IMR-90 (cell line): ENCODE measurements at regions not wholly inside any gene's neighbourhood (a gene's known extent, or its start where the extent isn't known, plus 50 kb on each side); places are given as distances from the start of the nearest gene placed in this dataset.

Source experiments
- ATAC-seq: fragments of 200-7000 bp; cut with Tn5 transposase; 2 replicates; pipeline ENCODE4 v1.9.1; 2020; ENCODE audit warnings: low read depth, mild to moderate bottlenecking, moderate library complexity
- BruUV-seq: library from RNA; stranded (reverse); fragments of 400-500 nt; replicated peaks from 2 replicates; lab custom pipeline; 2021; lab: Mats Ljungman, UMichigan
- CTCF ChIA-PET: fragments of 300-600 bp; formaldehyde crosslinking; extraction: SDS; loops from one replicate; lab custom pipeline; 2021; ENCODE audit warnings: antibody characterized with exemption; lab: Yijun Ruan, JAX
- POLR2A ChIA-PET: fragments of 300-600 bp; sonication (Branson Sonifier 250); formaldehyde crosslinking; loops from one replicate; lab custom pipeline; 2022; ENCODE audit warnings: antibody characterized with exemption; ENCODE audit not compliant: unreplicated experiment; lab: Charles Lee
- DNase-seq: peaks from one replicate; pipeline ENCODE4 v3.0.0; 2013
- H2AFZ ChIP-seq: replicated peaks from 2 replicates; pipeline ENCODE3; 2013; ENCODE audit warnings: low read length, mild to moderate bottlenecking; ENCODE audit not compliant: poor library complexity
- H2AK5ac ChIP-seq: 2 replicates; pipeline ENCODE4 v1.6.1; 2013; ENCODE audit warnings: low read depth, low read length, inconsistent platforms
- H2AK9ac ChIP-seq: replicated peaks from 2 replicates; pipeline ENCODE3; 2013; ENCODE audit warnings: mild to moderate bottlenecking, low read depth, low read length, moderate library complexity; ENCODE audit not compliant: poor library complexity
- H2BK120ac ChIP-seq: 2 replicates; pipeline ENCODE4 v1.6.1; 2013; ENCODE audit warnings: low read depth, low read length, inconsistent platforms
- H2BK15ac ChIP-seq: 3 replicates; pipeline ENCODE4 v1.6.1; 2013; ENCODE audit warnings: low read depth, low read length, inconsistent platforms
- H2BK20ac ChIP-seq: 2 replicates; pipeline ENCODE4 v1.6.1; 2013; ENCODE audit warnings: low read depth, mild to moderate bottlenecking, inconsistent platforms, low read length, moderate library complexity
- H2BK5ac ChIP-seq: 2 replicates; pipeline ENCODE4 v1.6.1; 2013; ENCODE audit warnings: mild to moderate bottlenecking, low read depth, low read length, inconsistent platforms; ENCODE audit not compliant: poor library complexity, severe bottlenecking
- H3K14ac ChIP-seq: replicated peaks from 2 replicates; pipeline ENCODE4 v1.6.1; 2013; ENCODE audit warnings: low read depth, low read length, inconsistent platforms
- H3K18ac ChIP-seq: 2 replicates; pipeline ENCODE4 v1.6.1; 2013; ENCODE audit warnings: low read depth, low read length, control low read depth
- H3K23ac ChIP-seq: 2 replicates; pipeline ENCODE4 v1.6.1; 2013; ENCODE audit warnings: low read depth, low read length, inconsistent platforms
- H3K27ac ChIP-seq: 2 replicates; pipeline ENCODE4 v1.5.1; 2013; ENCODE audit warnings: mild to moderate bottlenecking, control low read depth, low read length; ENCODE audit not compliant: insufficient read depth
- H3K27me3 ChIP-seq: 2 replicates; pipeline ENCODE4 v1.6.1; 2013; ENCODE audit warnings: low read length; ENCODE audit not compliant: control insufficient read depth, insufficient read depth
- H3K36me3 ChIP-seq: 2 replicates; pipeline ENCODE4 v1.6.1; 2013; ENCODE audit warnings: low read length, mixed read lengths; ENCODE audit not compliant: control insufficient read depth, insufficient read depth
- H3K4ac ChIP-seq: 2 replicates; pipeline ENCODE4 v1.6.1; 2013; ENCODE audit warnings: low read depth, low read length, inconsistent platforms
- H3K4me1 ChIP-seq: 2 replicates; pipeline ENCODE4 v1.6.1; 2013; ENCODE audit warnings: low read length, mixed read lengths; ENCODE audit not compliant: control insufficient read depth, insufficient read depth
- H3K4me2 ChIP-seq: 2 replicates; pipeline ENCODE4 v1.6.1; 2013; ENCODE audit warnings: low read depth, mild to moderate bottlenecking, control low read depth, low read length, moderate library complexity
- H3K4me3 ChIP-seq: 2 replicates; pipeline ENCODE4 v1.5.1; 2013; ENCODE audit warnings: low read depth, mild to moderate bottlenecking, control low read depth, low read length, moderate library complexity; ENCODE audit not compliant: insufficient read depth
- H3K56ac ChIP-seq: 2 replicates; pipeline ENCODE4 v1.6.1; 2013; ENCODE audit warnings: low read length, inconsistent platforms; ENCODE audit not compliant: insufficient read depth; ENCODE audit errors: extremely low read depth
- H3K79me1 ChIP-seq, 2 experiments: 2 replicates each; pipeline ENCODE4 v1.6.1; 2013; ENCODE audit warnings: low read length in 2 of 2, inconsistent platforms in 1 of 2, low read depth in 1 of 2
- H3K9ac ChIP-seq: 2 replicates; pipeline ENCODE4 v1.6.1; 2013; ENCODE audit warnings: low read depth, low read length, control low read depth
- H3K9me1 ChIP-seq: 2 replicates; pipeline ENCODE4 v1.6.1; 2013; ENCODE audit warnings: low read length, inconsistent platforms; ENCODE audit not compliant: insufficient read depth
- H3K9me3 ChIP-seq: 2 replicates; pipeline ENCODE4 v1.6.1; 2013; ENCODE audit warnings: low read length; ENCODE audit not compliant: control insufficient read depth, insufficient read depth
- H4K20me1 ChIP-seq: 2 replicates; pipeline ENCODE4 v1.6.1; 2013; ENCODE audit warnings: low read length, inconsistent platforms; ENCODE audit not compliant: insufficient read depth
- H4K5ac ChIP-seq: 2 replicates; pipeline ENCODE4 v1.6.1; 2013; ENCODE audit warnings: mild to moderate bottlenecking, low read depth, low read length, control low read depth
- H4K8ac ChIP-seq, 2 experiments: 2 replicates each; pipeline ENCODE4 v1.6.1; 2013; ENCODE audit warnings: low read depth in 2 of 2, low read length in 2 of 2, control low read depth in 1 of 2, inconsistent platforms in 1 of 2
- H4K91ac ChIP-seq: 2 replicates; pipeline ENCODE4 v1.6.1; 2013; ENCODE audit warnings: low read depth, low read length, inconsistent platforms; ENCODE audit not compliant: insufficient read depth
- BHLHE40 ChIP-seq: fragments of 150-350 bp; IDR thresholded peaks from 2 replicates; pipeline ENCODE4 v1.6.1; 2016; ENCODE audit warnings: mild to moderate bottlenecking, low read depth, low read length
- CEBPB ChIP-seq: IDR thresholded peaks from 2 replicates; pipeline ENCODE4 v1.6.1; 2012; ENCODE audit warnings: low read depth, low read length, improper control_type of control experiment
- MAFK ChIP-seq: IDR thresholded peaks from 2 replicates; pipeline ENCODE4 v1.6.1; 2012; ENCODE audit warnings: low read depth, low read length, improper control_type of control experiment
- MAZ ChIP-seq: IDR thresholded peaks from 2 replicates; pipeline ENCODE4 v1.6.1; 2012; ENCODE audit warnings: low read depth, mild to moderate bottlenecking, low read length, improper control_type of control experiment, moderate library complexity, borderline replicate concordance
- NFE2L2 ChIP-seq: fragments of 150-350 bp; IDR thresholded peaks from 2 replicates; pipeline ENCODE4 v1.6.1; 2016; ENCODE audit warnings: low read depth, mild to moderate bottlenecking, low read length
- POLR2A ChIP-seq: IDR thresholded peaks from 2 replicates; pipeline ENCODE4 v1.6.1; 2012; ENCODE audit warnings: mild to moderate bottlenecking, low read depth, low read length
- RAD21 ChIP-seq: IDR thresholded peaks from 2 replicates; pipeline ENCODE4 v1.6.1; 2012; ENCODE audit warnings: low read length, improper control_type of control experiment
- RCOR1 ChIP-seq: IDR thresholded peaks from 2 replicates; pipeline ENCODE4 v1.6.1; 2012; ENCODE audit warnings: mild to moderate bottlenecking, low read length, improper control_type of control experiment; ENCODE audit not compliant: insufficient replicate concordance
- WGBS, 2 experiments: methylation state at CpG; one replicate each; pipeline versions ENCODE4 v1.1.5 to v1.1.7; 2013; ENCODE audit warnings: missing lambda C conversion rate in 2 of 2; ENCODE audit not compliant: insufficient read length in 1 of 2; ENCODE audit errors: extremely low coverage in 2 of 2; 5-methylcytosine and 5-hydroxymethylcytosine counted together
- dilution Hi-C: fragments of 300-500 bp; cut with HindIII; formaldehyde crosslinking; loops from one replicate; pipeline ENCODE4 v1.14.3; 2018; ENCODE audit warnings: low sequenced_read_pairs; ENCODE audit not compliant: unreplicated experiment
- in situ Hi-C: fragments of 300-500 bp; cut with MboI; formaldehyde crosslinking; loops from 3 replicates; pipeline ENCODE4 v1.14.3; 2019; ENCODE audit warnings: low sequenced_read_pairs, inconsistent platforms, mixed read lengths
- intact Hi-C: fragments of 100-400 bp; cut with micrococcal nuclease; formaldehyde crosslinking; loops from 2 replicates; pipeline ENCODE4 v1.10.0; 2022
- TF ChIP-seq, protein P1 (sequence below): fragments of 150-350 bp; IDR thresholded peaks from 2 replicates; pipeline ENCODE4 v1.6.1; 2017; ENCODE audit warnings: mild to moderate bottlenecking, antibody characterized with exemption, low read length, low read depth

DNA sequence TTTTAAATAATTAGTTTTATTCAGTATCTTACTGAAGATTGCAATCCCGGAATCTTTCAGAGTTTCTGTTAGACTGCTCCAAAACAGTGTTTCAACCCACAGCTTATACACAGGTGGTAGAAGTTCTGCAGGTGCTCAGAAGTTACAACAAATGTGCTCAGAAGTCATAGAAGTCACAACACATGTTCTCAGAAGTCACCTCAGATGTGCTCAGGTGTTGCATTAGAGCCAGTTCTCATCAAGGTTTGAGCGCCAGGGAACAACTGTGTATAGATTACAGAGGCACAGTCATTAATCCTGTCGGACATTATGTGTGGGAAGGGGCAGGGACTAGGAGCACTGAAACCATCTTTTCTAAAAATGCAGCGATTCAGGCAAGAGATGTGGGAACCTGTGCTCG is 124.5 kb downstream of the ARSF start:
- H4K91ac ChIP-seq, result no peak overlapping the region
- no peak overlapping the region for H2AK9ac ChIP-seq
- ATAC-seq, result no peak
- no peak overlapping the region for H3K4me3 ChIP-seq
- no peak overlapping the region for H4K5ac ChIP-seq
- no peaks in the 10 kb centered on the region for H4K20me1 ChIP-seq
- TF ChIP-seq POLR2A (no peak), CEBPB (no peak), MAFK (no peak), RCOR1 (no peak), MAZ (no peak), RAD21 (no peak), BHLHE40 (no peak), NFE2L2 (no peak)
- TF ChIP-seq, protein P1, sequence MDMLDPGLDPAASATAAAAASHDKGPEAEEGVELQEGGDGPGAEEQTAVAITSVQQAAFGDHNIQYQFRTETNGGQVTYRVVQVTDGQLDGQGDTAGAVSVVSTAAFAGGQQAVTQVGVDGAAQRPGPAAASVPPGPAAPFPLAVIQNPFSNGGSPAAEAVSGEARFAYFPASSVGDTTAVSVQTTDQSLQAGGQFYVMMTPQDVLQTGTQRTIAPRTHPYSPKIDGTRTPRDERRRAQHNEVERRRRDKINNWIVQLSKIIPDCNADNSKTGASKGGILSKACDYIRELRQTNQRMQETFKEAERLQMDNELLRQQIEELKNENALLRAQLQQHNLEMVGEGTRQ, result no peak
- H3K4ac ChIP-seq, result 0 out of 2 replicates have a peak overlapping the region, but pooled peaks have one; percentile 23
- peaks cover 1% of the 10 kb centered on the region; the same call in 1 of the 2 replicates for H3K4me1 ChIP-seq
- no peaks in the 10 kb centered on the region for H3K79me1 ChIP-seq
- dilution Hi-C loops (no loop called here), in situ Hi-C loops (no loop called here), intact Hi-C loops (no loop called here)
- H3K23ac ChIP-seq, result no peak overlapping the region
- H2BK20ac ChIP-seq, result peak overlapping the region; percentile 20; the same call in 1 of the 2 replicates
- 45% methylated on average over 2 of the region's 5 CpGs; no CpG with 5 or more reads in 1 of the 2 experiments for WGBS, 2 experiments
- H3K27ac ChIP-seq, result no peak overlapping the region
- H3K9ac ChIP-seq, result no peak overlapping the region
- H2AFZ ChIP-seq, result no peak overlapping the region
- no TSS peak for BruUV-seq
- no peak overlapping the region for H2BK15ac ChIP-seq
- no peak overlapping the region for H3K18ac ChIP-seq
- H3K27me3 ChIP-seq, result no peaks in the 10 kb centered on the region
- no peak overlapping the region for H2BK5ac ChIP-seq
- no peaks in the 10 kb centered on the region for H3K36me3 ChIP-seq
- H3K9me1 ChIP-seq, result no peaks in the 10 kb centered on the region
- CTCF ChIA-PET, result no interaction called here
- H4K8ac ChIP-seq, result peak overlapping the region in 1 of 2 experiments; percentile 25; a peak in 1 of 4 replicates
- H3K4me2 ChIP-seq, result no peak overlapping the region
- DNase-seq, result no peak
- POLR2A ChIA-PET, result no interaction called here
- H2AK5ac ChIP-seq, result no peak overlapping the region
- H3K56ac ChIP-seq, result no peak overlapping the region
- no peak overlapping the region for H3K14ac ChIP-seq
- peaks cover 2% of the 10 kb centered on the region; the same call in 1 of the 2 replicates for H3K9me3 ChIP-seq
- H2BK120ac ChIP-seq, result no peak overlapping the region
